GM12878 (cell line): ENCODE measurements at regions not wholly inside any gene's neighbourhood (a gene's known extent, or its start where the extent isn't known, plus 50 kb on each side); places are given as distances from the start of the nearest gene placed in this dataset.

Experiments
- ATAC-seq: fragments of 200-7000 bp; cut with Tn5 transposase; 3 replicates; pipeline ENCODE4 v1.9.1; 2020; ENCODE audit warnings: mild to moderate bottlenecking, moderate library complexity
- BruUV-seq: library from RNA; stranded (reverse); fragments of 400-500 nt; replicated peaks from 2 replicates; lab custom pipeline; 2021; lab: Mats Ljungman, UMichigan
- CTCF ChIA-PET: fragments of 300-600 bp; sonication (Branson Sonifier 250); formaldehyde crosslinking; extraction: SDS; loops from one replicate; lab custom pipeline; 2021; ENCODE audit warnings: inconsistent platforms; lab: Yijun Ruan, JAX
- POLR2A ChIA-PET: fragments of 350-600 bp; formaldehyde crosslinking; extraction: SDS; loops from one replicate; lab custom pipeline; 2021; ENCODE audit warnings: inconsistent platforms; lab: Charles Lee
- RAD21 ChIA-PET: fragments of 300-600 bp; sonication (Branson Sonifier 250); formaldehyde crosslinking; loops from one replicate; lab custom pipeline; 2023; ENCODE audit warnings: antibody characterized with exemption; ENCODE audit not compliant: unreplicated experiment; lab: Charles Lee
- SMC1A ChIA-PET: fragments of 300-600 bp; sonication (Branson Sonifier 250); formaldehyde crosslinking; loops from one replicate; lab custom pipeline; 2023; ENCODE audit not compliant: unreplicated experiment, uncharacterized antibody; lab: Charles Lee
- DNase-seq: peaks from one replicate; pipeline ENCODE4 v3.0.0-alpha.2; 2011; ENCODE audit warnings: low read depth, low spot score
- FAIRE-seq: peaks from 3 replicates; lab custom pipeline; 2011; peaks lifted over from hg19 to GRCh38; lab: Jason Lieb, UNC
- H2AFZ ChIP-seq: 2 replicates; pipeline ENCODE4 v1.6.0; 2011; ENCODE audit warnings: low read depth, low read length, control low read depth; ENCODE audit not compliant: control insufficient read depth
- H3K27ac ChIP-seq: 2 replicates; pipeline ENCODE4 v1.5.1; 2011; ENCODE audit warnings: control low read depth; ENCODE audit not compliant: control insufficient read depth, insufficient read depth
- H3K27me3 ChIP-seq, 2 experiments: replicated peaks in 1 of 2; 2 replicates each; pipeline versions ENCODE4 v1.6.0 to v1.6.1; 2011; ENCODE audit warnings: low read length in 1 of 2; ENCODE audit not compliant: control insufficient read depth in 2 of 2, insufficient read depth in 2 of 2
- H3K36me3 ChIP-seq, 2 experiments: 2 replicates each; pipeline ENCODE4 v1.5.1; 2011; ENCODE audit warnings: low read length in 1 of 2; ENCODE audit not compliant: control insufficient read depth in 2 of 2, insufficient read depth in 2 of 2
- H3K4me1 ChIP-seq: 2 replicates; pipeline ENCODE4 v1.6.1; 2011; ENCODE audit warnings: mild to moderate bottlenecking, low read length, moderate library complexity, mixed read lengths; ENCODE audit not compliant: control insufficient read depth, insufficient read depth
- H3K4me2 ChIP-seq: 2 replicates; pipeline ENCODE4 v1.6.0; 2011; ENCODE audit warnings: control low read depth; ENCODE audit not compliant: control insufficient read depth, insufficient read depth
- H3K4me3 ChIP-seq: fragments of 200-600 bp; sonication (generic); 2 replicates; pipeline ENCODE4 v1.5.1; 2016
- H3K79me2 ChIP-seq: 2 replicates; pipeline ENCODE4 v1.6.0; 2011; ENCODE audit warnings: low read length; ENCODE audit not compliant: control insufficient read depth, insufficient read depth
- H3K9ac ChIP-seq: 2 replicates; pipeline ENCODE4 v1.8.0; 2011; ENCODE audit warnings: low read length, control low read depth, mixed read lengths; ENCODE audit not compliant: control insufficient read depth, insufficient read depth
- H3K9me3 ChIP-seq: replicated peaks from 3 replicates; pipeline ENCODE4 v1.5.1; 2011; ENCODE audit warnings: mild to moderate bottlenecking, low read length; ENCODE audit not compliant: control insufficient read depth, insufficient read depth
- H4K20me1 ChIP-seq: 2 replicates; pipeline ENCODE4 v1.6.0; 2011; ENCODE audit not compliant: control insufficient read depth, insufficient read depth
- ATF2 ChIP-seq: IDR thresholded peaks from 2 replicates; pipeline ENCODE4 v1.6.1; 2012; ENCODE audit warnings: low read length, inconsistent platforms
- ATF3 ChIP-seq: IDR thresholded peaks from 2 replicates; pipeline ENCODE4 v1.6.1; 2011; ENCODE audit warnings: low read depth, mild to moderate bottlenecking, low read length, moderate library complexity, borderline replicate concordance; ENCODE audit errors: extremely low read depth
- CHD4 ChIP-seq: fragments of 200-600 bp; sonication (generic); IDR thresholded peaks from 2 replicates; pipeline ENCODE4 v1.6.1; 2016; ENCODE audit warnings: mild to moderate bottlenecking
- PKNOX1 ChIP-seq: fragments of 450-650 bp; IDR thresholded peaks from 2 replicates; pipeline ENCODE4 v1.6.1; 2016; ENCODE audit warnings: mild to moderate bottlenecking
- TARDBP ChIP-seq: IDR thresholded peaks from 2 replicates; pipeline ENCODE4 v1.6.1; 2016; ENCODE audit warnings: borderline replicate concordance
- WGBS: methylation state at CpG from one replicate; pipeline ENCODE4 v1.1.6; 2016; ENCODE audit warnings: low lambda C conversion rate; ENCODE audit not compliant: insufficient replicate concordance, insufficient coverage; ENCODE audit errors: missing lambda C conversion rate; 5-methylcytosine and 5-hydroxymethylcytosine counted together
- in situ Hi-C: fragments of 300-500 bp; cut with MboI; formaldehyde crosslinking; loops from 9 replicates; pipeline ENCODE4 v1.14.3; 2018; ENCODE audit warnings: mixed read lengths
- intact Hi-C: fragments of 100-400 bp; cut with micrococcal nuclease; formaldehyde crosslinking; loops from one replicate; pipeline ENCODE4 v1.14.2; 2022; ENCODE audit not compliant: unreplicated experiment

- POLR2A ChIA-PET = no interaction called here
- CTCF ChIA-PET = no interaction called here
- ATAC-seq = no peak
- intact Hi-C loops = no loop called here
- SMC1A ChIA-PET = no interaction called here
- H3K9ac ChIP-seq = no peak overlapping the region
- no peak overlapping the region for H3K4me3 ChIP-seq
- BruUV-seq = no TSS peak
- H3K27ac ChIP-seq = no peak overlapping the region
- no peaks in the 10 kb centered on the region for H4K20me1 ChIP-seq
- H3K4me1 ChIP-seq = no peaks in the 10 kb centered on the region
- no peak for TF ChIP-seq ATF2
- TF ChIP-seq CHD4 = no peak
- no peak for TF ChIP-seq PKNOX1
- no peak for TF ChIP-seq TARDBP
- no peak for TF ChIP-seq ATF3
- TF ChIP-seq, all 136 proteins: peak for 0
- WGBS = 34% methylated on average over 6 of the region's 6 CpGs
- no peaks in the 10 kb centered on the region for H3K79me2 ChIP-seq
- H3K36me3 ChIP-seq = no peaks in the 10 kb centered on the region
- RAD21 ChIA-PET = no interaction called here
- FAIRE-seq = peak; percentile 7
- H3K27me3 ChIP-seq = peaks cover 0 to 2% of the 10 kb centered on the region in 2 experiments; a peak in 1 of 4 replicates
- no peak overlapping the region for H2AFZ ChIP-seq
- no peak overlapping the region for H3K4me2 ChIP-seq
- in situ Hi-C loops = no loop called here
- H3K9me3 ChIP-seq = no peaks in the 10 kb centered on the region
- no peak for DNase-seq
Observed at GRCh38 chr20:51134405-51134804, 111.5 kb upstream of the KCNG1 start.
